ENCODE measurements at regions not wholly inside any gene's neighbourhood (a gene's known extent, or its start where the extent isn't known, plus 50 kb on each side); places are given as distances from the start of the nearest gene placed in this dataset.

GRCh38 chr17:36773039-36773438 lies 164.2 kb upstream of the LHX1 start:
- H3K9me3 ChIP-seq, result no peaks in the 10 kb centered on the region
- H3K27me3 ChIP-seq, result peaks cover 20% of the 10 kb centered on the region
- H3K4me1 ChIP-seq, result no peaks in the 10 kb centered on the region
- no peak overlapping the region for H3K4me3 ChIP-seq
- DNase-seq (ENCODE audit: low spot score in 2 of 2), result no peak
- WGBS, result 22% methylated on average over 4 of the region's 4 CpGs
- H3K27ac ChIP-seq, result no peak overlapping the region
- TF ChIP-seq, protein P1, sequence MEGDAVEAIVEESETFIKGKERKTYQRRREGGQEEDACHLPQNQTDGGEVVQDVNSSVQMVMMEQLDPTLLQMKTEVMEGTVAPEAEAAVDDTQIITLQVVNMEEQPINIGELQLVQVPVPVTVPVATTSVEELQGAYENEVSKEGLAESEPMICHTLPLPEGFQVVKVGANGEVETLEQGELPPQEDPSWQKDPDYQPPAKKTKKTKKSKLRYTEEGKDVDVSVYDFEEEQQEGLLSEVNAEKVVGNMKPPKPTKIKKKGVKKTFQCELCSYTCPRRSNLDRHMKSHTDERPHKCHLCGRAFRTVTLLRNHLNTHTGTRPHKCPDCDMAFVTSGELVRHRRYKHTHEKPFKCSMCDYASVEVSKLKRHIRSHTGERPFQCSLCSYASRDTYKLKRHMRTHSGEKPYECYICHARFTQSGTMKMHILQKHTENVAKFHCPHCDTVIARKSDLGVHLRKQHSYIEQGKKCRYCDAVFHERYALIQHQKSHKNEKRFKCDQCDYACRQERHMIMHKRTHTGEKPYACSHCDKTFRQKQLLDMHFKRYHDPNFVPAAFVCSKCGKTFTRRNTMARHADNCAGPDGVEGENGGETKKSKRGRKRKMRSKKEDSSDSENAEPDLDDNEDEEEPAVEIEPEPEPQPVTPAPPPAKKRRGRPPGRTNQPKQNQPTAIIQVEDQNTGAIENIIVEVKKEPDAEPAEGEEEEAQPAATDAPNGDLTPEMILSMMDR (IDR thresholded peaks at IDR 0.05), result no peak
- TF ChIP-seq POLR2AphosphoS5 (IDR thresholded peaks at IDR 0.05), result no peak
- TF ChIP-seq POLR2A (IDR thresholded peaks at IDR 0.05), result no peak
- TF ChIP-seq EP300 (IDR thresholded peaks at IDR 0.05), result no peak
- no peaks in the 10 kb centered on the region for H3K36me3 ChIP-seq

GRCh38 chr17:36777118-36777517 lies 160.2 kb upstream of the LHX1 start:
- Histone ChIP-seq H3K4me3 (no peak overlapping the region), H3K27me3 (peaks cover 20% of the 10 kb centered on the region), H3K9me3 (no peaks in the 10 kb centered on the region), H3K27ac (no peak overlapping the region), H3K4me1 (no peaks in the 10 kb centered on the region), H3K36me3 (no peaks in the 10 kb centered on the region)
- DNase-seq (ENCODE audit: low spot score in 2 of 2), result no peak
- 24% methylated on average over 6 of the region's 6 CpGs for WGBS
- TF ChIP-seq, protein P1 (IDR thresholded peaks at IDR 0.05), result no peak
- TF ChIP-seq POLR2AphosphoS5 (IDR thresholded peaks at IDR 0.05), result no peak
- TF ChIP-seq POLR2A (IDR thresholded peaks at IDR 0.05), result no peak
- TF ChIP-seq EP300 (IDR thresholded peaks at IDR 0.05), result no peak

GRCh38 chr17:36778448-36778847 lies 158.8 kb upstream of the LHX1 start:
- 55% methylated on average over 4 of the region's 8 CpGs for WGBS
- Histone ChIP-seq H3K9me3 (no peaks in the 10 kb centered on the region), H3K4me1 (no peaks in the 10 kb centered on the region), H3K27me3 (peaks cover 25% of the 10 kb centered on the region), H3K27ac (no peak overlapping the region), H3K4me3 (no peak overlapping the region), H3K36me3 (no peaks in the 10 kb centered on the region)
- TF ChIP-seq, protein P1 (IDR thresholded peaks at IDR 0.05), result no peak
- no peak for TF ChIP-seq EP300 (IDR thresholded peaks at IDR 0.05)
- TF ChIP-seq POLR2A (IDR thresholded peaks at IDR 0.05), result no peak
- no peak for TF ChIP-seq POLR2AphosphoS5 (IDR thresholded peaks at IDR 0.05)
- no peak for DNase-seq (ENCODE audit: low spot score in 2 of 2)

- WGBS, result 94% methylated on average over 2 of the region's 2 CpGs
- H3K27me3 ChIP-seq, result peaks cover 32% of the 10 kb centered on the region
- no peaks in the 10 kb centered on the region for H3K36me3 ChIP-seq
- TF ChIP-seq POLR2A (IDR thresholded peaks at IDR 0.05) (no peak), EP300 (IDR thresholded peaks at IDR 0.05) (no peak), POLR2AphosphoS5 (IDR thresholded peaks at IDR 0.05) (no peak)
- TF ChIP-seq, protein P1 (IDR thresholded peaks at IDR 0.05), result no peak
- H3K4me1 ChIP-seq, result no peaks in the 10 kb centered on the region
- H3K27ac ChIP-seq, result no peak overlapping the region
- no peak overlapping the region for H3K4me3 ChIP-seq
- no peaks in the 10 kb centered on the region for H3K9me3 ChIP-seq
- DNase-seq (ENCODE audit: low spot score in 2 of 2), result no peak
Observed at GRCh38 chr17:36779550-36779949, 157.7 kb upstream of the LHX1 start.

DNA sequence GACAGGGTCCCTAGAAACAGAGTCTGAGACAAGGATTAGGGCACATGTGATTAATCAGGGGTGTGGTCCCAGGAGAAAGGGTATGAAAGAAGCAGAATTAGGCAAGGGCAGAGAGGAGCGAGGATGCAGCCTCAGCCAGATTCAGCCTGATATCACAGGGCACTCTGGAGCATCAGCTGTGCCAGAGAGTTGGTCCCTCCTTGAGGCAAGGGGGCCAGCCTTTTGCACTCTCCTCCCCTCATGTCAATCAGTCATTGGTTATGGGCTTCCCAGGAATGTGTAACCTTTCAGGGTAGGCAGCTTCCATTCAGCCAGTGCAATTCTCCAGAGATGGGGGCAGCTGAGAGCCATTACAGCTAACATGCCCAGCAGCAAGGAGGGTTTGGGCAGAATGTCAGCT lies 152.6 kb upstream of the LHX1 start:
- Histone ChIP-seq H3K27ac (no peak overlapping the region), H3K36me3 (no peaks in the 10 kb centered on the region), H3K4me1 (no peaks in the 10 kb centered on the region), H3K27me3 (peaks cover 34% of the 10 kb centered on the region), H3K4me3 (no peak overlapping the region), H3K9me3 (no peaks in the 10 kb centered on the region)
- no peak for TF ChIP-seq POLR2A (IDR thresholded peaks at IDR 0.05)
- 77% methylated on average over 1 of the region's 1 CpG for WGBS
- peak in 1 of 2 donors; percentile 20 for DNase-seq (ENCODE audit: low spot score in 2 of 2)

- no peaks in the 10 kb centered on the region for H3K9me3 ChIP-seq
- no peak overlapping the region for H3K4me3 ChIP-seq
- no peak overlapping the region for H3K27ac ChIP-seq
- TF ChIP-seq POLR2A (IDR thresholded peaks at IDR 0.05), result no peak
- TF ChIP-seq EP300 (IDR thresholded peaks at IDR 0.05), result no peak
- no peak for TF ChIP-seq POLR2AphosphoS5 (IDR thresholded peaks at IDR 0.05)
- TF ChIP-seq, protein P1 (IDR thresholded peaks at IDR 0.05), result no peak
- no peaks in the 10 kb centered on the region for H3K4me1 ChIP-seq
- H3K36me3 ChIP-seq, result no peaks in the 10 kb centered on the region
- peaks cover 48% of the 10 kb centered on the region for H3K27me3 ChIP-seq
- 80% methylated on average over 2 of the region's 2 CpGs for WGBS
- DNase-seq (ENCODE audit: low spot score in 2 of 2), result no peak
Observed at GRCh38 chr17:36786867-36787266, 150.4 kb upstream of the LHX1 start.

Measured in suprapubic skin (tissue), 4 donors.